Smooth muscle cell (in vitro differentiated cells): ENCODE measurements at regions not wholly inside any gene's neighbourhood (a gene's known extent, or its start where the extent isn't known, plus 50 kb on each side); places are given as distances from the start of the nearest gene placed in this dataset.

Experiments
- DNase-seq: peaks from one replicate; lab custom pipeline; 2025; ENCODE audit not compliant: unreplicated experiment; lab: John Stamatoyannopoulos, UW
- H2AFZ ChIP-seq: fragments of 200-600 bp; sonication (generic); 2 replicates; pipeline ENCODE4 v1.6.0; 2016; ENCODE audit warnings: antibody characterized with exemption, low read depth, mild to moderate bottlenecking
- H3F3A ChIP-seq: fragments of 200-600 bp; sonication (generic); 2 replicates; pipeline ENCODE4 v1.6.0; 2017; ENCODE audit warnings: antibody characterized with exemption, low read depth
- H3K27ac ChIP-seq: fragments of 200-600 bp; sonication (generic); 2 replicates; pipeline ENCODE4 v1.5.1; 2016; ENCODE audit warnings: low read depth, mild to moderate bottlenecking
- H3K27me3 ChIP-seq: fragments of 200-600 bp; sonication (generic); 2 replicates; pipeline ENCODE4 v1.6.1; 2016; ENCODE audit warnings: low read depth, mild to moderate bottlenecking
- H3K36me3 ChIP-seq: fragments of 200-600 bp; sonication (generic); 2 replicates; pipeline ENCODE4 v1.5.1; 2016; ENCODE audit warnings: low read depth
- H3K4me1 ChIP-seq: fragments of 200-600 bp; sonication (generic); 2 replicates; pipeline ENCODE4 v1.5.1; 2016; ENCODE audit warnings: low read depth
- H3K4me2 ChIP-seq: fragments of 200-600 bp; sonication (generic); 2 replicates; pipeline ENCODE4 v1.6.0; 2016; ENCODE audit warnings: mild to moderate bottlenecking
- H3K4me3 ChIP-seq: fragments of 200-600 bp; sonication (generic); 2 replicates; pipeline ENCODE4 v1.5.1; 2016; ENCODE audit warnings: mild to moderate bottlenecking
- H3K79me2 ChIP-seq: fragments of 200-600 bp; sonication (generic); 2 replicates; pipeline ENCODE4 v1.6.0; 2016; ENCODE audit warnings: low read depth, mild to moderate bottlenecking
- H3K9ac ChIP-seq: fragments of 200-600 bp; sonication (generic); 2 replicates; pipeline ENCODE4 v1.6.0; 2016; ENCODE audit warnings: low read depth
- H3K9me3 ChIP-seq: fragments of 200-600 bp; sonication (generic); replicated peaks from 2 replicates; pipeline ENCODE4 v1.5.1; 2016; ENCODE audit warnings: low read depth
- H4K20me1 ChIP-seq: fragments of 200-600 bp; sonication (generic); 2 replicates; pipeline ENCODE4 v1.6.0; 2016; ENCODE audit warnings: low read depth
- CTCF ChIP-seq: fragments of 200-600 bp; sonication (generic); IDR thresholded peaks from 2 replicates; pipeline ENCODE4 v1.5.1; 2017; ENCODE audit warnings: borderline replicate concordance, mild to moderate bottlenecking, antibody characterized with exemption; ENCODE audit not compliant: insufficient read depth, poor library complexity, severe bottlenecking
- WGBS: methylation state at CpG from one replicate; pipeline ENCODE4 v1.1.7; 2016; ENCODE audit warnings: low lambda C conversion rate; 5-methylcytosine and 5-hydroxymethylcytosine counted together

- no peak for TF ChIP-seq CTCF
- Histone ChIP-seq H3K9me3 (no peaks in the 10 kb centered on the region), H3K4me2 (no peak overlapping the region), H3K27ac (no peak overlapping the region), H3K27me3 (no peaks in the 10 kb centered on the region), H2AFZ (no peak overlapping the region), H3K36me3 (no peaks in the 10 kb centered on the region), H3F3A (no peaks in the 10 kb centered on the region), H4K20me1 (no peaks in the 10 kb centered on the region), H3K79me2 (no peaks in the 10 kb centered on the region), H3K4me3 (no peak overlapping the region), H3K9ac (no peak overlapping the region), H3K4me1 (no peaks in the 10 kb centered on the region)
- no peak for DNase-seq
- WGBS, result 56% methylated on average over 2 of the region's 2 CpGs
These were observed 168.3 kb upstream of the STXBP5 start for GRCh38 chr6:147035886-147036285.

GRCh38 chr6:147037881-147038280, 166.3 kb upstream of the STXBP5 start:
- no peak overlapping the region for H3K27ac ChIP-seq
- no peaks in the 10 kb centered on the region for H4K20me1 ChIP-seq
- no peaks in the 10 kb centered on the region for H3K79me2 ChIP-seq
- H3K4me1 ChIP-seq, result no peaks in the 10 kb centered on the region
- H3K9ac ChIP-seq, result no peak overlapping the region
- H2AFZ ChIP-seq, result no peak overlapping the region
- no peak for DNase-seq
- H3K9me3 ChIP-seq, result no peaks in the 10 kb centered on the region
- 96% methylated on average over 2 of the region's 2 CpGs for WGBS
- no peak for TF ChIP-seq CTCF
- no peaks in the 10 kb centered on the region for H3K27me3 ChIP-seq
- no peaks in the 10 kb centered on the region for H3K36me3 ChIP-seq
- no peaks in the 10 kb centered on the region for H3F3A ChIP-seq
- no peak overlapping the region for H3K4me2 ChIP-seq
- no peak overlapping the region for H3K4me3 ChIP-seq

GRCh38 chr6:147040121-147040910, 163.9 kb upstream of the STXBP5 start:
- Histone ChIP-seq H3K27ac (no peak overlapping the region), H3K4me3 (no peak overlapping the region), H3K4me2 (no peak overlapping the region), H3K27me3 (no peaks in the 10 kb centered on the region), H2AFZ (peak overlapping the region; percentile 46), H3K36me3 (no peaks in the 10 kb centered on the region), H3F3A (no peaks in the 10 kb centered on the region), H3K9ac (no peak overlapping the region), H4K20me1 (no peaks in the 10 kb centered on the region), H3K79me2 (no peaks in the 10 kb centered on the region), H3K4me1 (no peaks in the 10 kb centered on the region), H3K9me3 (no peaks in the 10 kb centered on the region)
- no peak for TF ChIP-seq CTCF
- no peak for DNase-seq
- WGBS, result 73% methylated on average over 2 of the region's 2 CpGs

GRCh38 chr6:147042679-147043078, 161.5 kb upstream of the STXBP5 start:
- Histone ChIP-seq H3K79me2 (no peaks in the 10 kb centered on the region), H3K4me3 (no peak overlapping the region), H3K9ac (no peak overlapping the region), H3K4me1 (no peaks in the 10 kb centered on the region), H4K20me1 (no peaks in the 10 kb centered on the region), H3K4me2 (no peak overlapping the region), H2AFZ (no peak overlapping the region), H3K36me3 (no peaks in the 10 kb centered on the region), H3K27ac (no peak overlapping the region), H3K9me3 (no peaks in the 10 kb centered on the region), H3F3A (no peaks in the 10 kb centered on the region), H3K27me3 (no peaks in the 10 kb centered on the region)
- TF ChIP-seq CTCF, result no peak
- 88% methylated on average over 2 of the region's 2 CpGs for WGBS
- DNase-seq, result no peak
